Right lobe of liver (tissue), 4 donors: ENCODE measurements at regions not wholly inside any gene's neighbourhood (a gene's known extent, or its start where the extent isn't known, plus 50 kb on each side); places are given as distances from the start of the nearest gene placed in this dataset.

Source experiments
- POLR2A ChIP-seq: fragments of 450-650 bp; IDR thresholded peaks from one replicate; pipeline ENCODE4 v1.6.1; 2017; ENCODE audit warnings: antibody characterized with exemption, mild to moderate bottlenecking
- TF ChIP-seq, protein P1 (sequence below), 4 donors: fragments of 200-600 bp in 3 of 4; fragments of 450-650 bp in 1 of 4; IDR thresholded peaks; one replicate each; pipeline versions ENCODE4 v1.5.1 to v1.8.0; 2016 to 2022; ENCODE audit warnings: antibody characterized with exemption in 4 of 4, mild to moderate bottlenecking in 2 of 4
- donor health status: DM: no; HTN: no; CAD: no.
- donor health status: DM: no; HTN: no; CAD: no.
- donor health status: DM: no; HTN: yes; CAD: no.

- TF ChIP-seq, protein P1, sequence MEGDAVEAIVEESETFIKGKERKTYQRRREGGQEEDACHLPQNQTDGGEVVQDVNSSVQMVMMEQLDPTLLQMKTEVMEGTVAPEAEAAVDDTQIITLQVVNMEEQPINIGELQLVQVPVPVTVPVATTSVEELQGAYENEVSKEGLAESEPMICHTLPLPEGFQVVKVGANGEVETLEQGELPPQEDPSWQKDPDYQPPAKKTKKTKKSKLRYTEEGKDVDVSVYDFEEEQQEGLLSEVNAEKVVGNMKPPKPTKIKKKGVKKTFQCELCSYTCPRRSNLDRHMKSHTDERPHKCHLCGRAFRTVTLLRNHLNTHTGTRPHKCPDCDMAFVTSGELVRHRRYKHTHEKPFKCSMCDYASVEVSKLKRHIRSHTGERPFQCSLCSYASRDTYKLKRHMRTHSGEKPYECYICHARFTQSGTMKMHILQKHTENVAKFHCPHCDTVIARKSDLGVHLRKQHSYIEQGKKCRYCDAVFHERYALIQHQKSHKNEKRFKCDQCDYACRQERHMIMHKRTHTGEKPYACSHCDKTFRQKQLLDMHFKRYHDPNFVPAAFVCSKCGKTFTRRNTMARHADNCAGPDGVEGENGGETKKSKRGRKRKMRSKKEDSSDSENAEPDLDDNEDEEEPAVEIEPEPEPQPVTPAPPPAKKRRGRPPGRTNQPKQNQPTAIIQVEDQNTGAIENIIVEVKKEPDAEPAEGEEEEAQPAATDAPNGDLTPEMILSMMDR (IDR thresholded peaks at IDR 0.05): no peak
- no peak for TF ChIP-seq POLR2A
Measured at GRCh38 chr14:66111891-66112290, 374.3 kb upstream of the CCDC196 start.
